ENCODE measurements at regions not wholly inside any gene's neighbourhood (a gene's known extent, or its start where the extent isn't known, plus 50 kb on each side); places are given as distances from the start of the nearest gene placed in this dataset.

GRCh38 chr7:31211281-31211680, 129.2 kb downstream of the NEUROD6 start:
- TF ChIP-seq, protein P1, sequence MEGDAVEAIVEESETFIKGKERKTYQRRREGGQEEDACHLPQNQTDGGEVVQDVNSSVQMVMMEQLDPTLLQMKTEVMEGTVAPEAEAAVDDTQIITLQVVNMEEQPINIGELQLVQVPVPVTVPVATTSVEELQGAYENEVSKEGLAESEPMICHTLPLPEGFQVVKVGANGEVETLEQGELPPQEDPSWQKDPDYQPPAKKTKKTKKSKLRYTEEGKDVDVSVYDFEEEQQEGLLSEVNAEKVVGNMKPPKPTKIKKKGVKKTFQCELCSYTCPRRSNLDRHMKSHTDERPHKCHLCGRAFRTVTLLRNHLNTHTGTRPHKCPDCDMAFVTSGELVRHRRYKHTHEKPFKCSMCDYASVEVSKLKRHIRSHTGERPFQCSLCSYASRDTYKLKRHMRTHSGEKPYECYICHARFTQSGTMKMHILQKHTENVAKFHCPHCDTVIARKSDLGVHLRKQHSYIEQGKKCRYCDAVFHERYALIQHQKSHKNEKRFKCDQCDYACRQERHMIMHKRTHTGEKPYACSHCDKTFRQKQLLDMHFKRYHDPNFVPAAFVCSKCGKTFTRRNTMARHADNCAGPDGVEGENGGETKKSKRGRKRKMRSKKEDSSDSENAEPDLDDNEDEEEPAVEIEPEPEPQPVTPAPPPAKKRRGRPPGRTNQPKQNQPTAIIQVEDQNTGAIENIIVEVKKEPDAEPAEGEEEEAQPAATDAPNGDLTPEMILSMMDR (conservative IDR thresholded peaks at IDR 0.05) = no peak
- TF ChIP-seq EZH2 (IDR thresholded peaks at IDR 0.05; ENCODE audit: low read depth) = no peak
